HG03520 (cell line): ENCODE measurements at regions not wholly inside any gene's neighbourhood (a gene's known extent, or its start where the extent isn't known, plus 50 kb on each side); places are given as distances from the start of the nearest gene placed in this dataset.
"Not testable (repeated sequence)": the region's sequence is repeated elsewhere in the genome, so short reads cannot be mapped to it uniquely, and the experiment has no call there.

Source experiments
- ATAC-seq: cut with Tn5 transposase; IDR thresholded peaks from one replicate; pipeline ENCODE4 v1.9.1; 2021; ENCODE audit warnings: mild to moderate bottlenecking, moderate library complexity; ENCODE audit not compliant: unreplicated experiment

DNA sequence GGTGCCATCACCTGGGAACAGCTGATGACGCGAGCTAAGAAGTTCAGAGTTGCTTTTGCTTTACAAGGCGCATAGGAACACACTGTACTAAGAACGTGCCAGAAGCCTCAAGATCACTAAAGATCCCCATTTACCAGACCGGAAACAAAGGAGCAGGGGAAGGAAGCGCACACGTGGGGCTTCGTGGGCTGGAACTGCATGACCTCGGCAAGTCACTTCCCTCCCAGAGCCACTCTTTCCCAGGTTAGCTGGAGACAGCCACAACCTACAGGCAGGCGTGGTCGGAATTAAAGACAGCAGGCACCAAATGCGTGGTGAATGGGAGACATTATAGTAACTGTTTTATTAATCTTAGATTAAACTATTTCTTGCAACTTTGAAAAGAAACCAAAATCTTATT is 154.9 kb upstream of the IQSEC1 start:
- ATAC-seq = not testable (repeated sequence)

DNA sequence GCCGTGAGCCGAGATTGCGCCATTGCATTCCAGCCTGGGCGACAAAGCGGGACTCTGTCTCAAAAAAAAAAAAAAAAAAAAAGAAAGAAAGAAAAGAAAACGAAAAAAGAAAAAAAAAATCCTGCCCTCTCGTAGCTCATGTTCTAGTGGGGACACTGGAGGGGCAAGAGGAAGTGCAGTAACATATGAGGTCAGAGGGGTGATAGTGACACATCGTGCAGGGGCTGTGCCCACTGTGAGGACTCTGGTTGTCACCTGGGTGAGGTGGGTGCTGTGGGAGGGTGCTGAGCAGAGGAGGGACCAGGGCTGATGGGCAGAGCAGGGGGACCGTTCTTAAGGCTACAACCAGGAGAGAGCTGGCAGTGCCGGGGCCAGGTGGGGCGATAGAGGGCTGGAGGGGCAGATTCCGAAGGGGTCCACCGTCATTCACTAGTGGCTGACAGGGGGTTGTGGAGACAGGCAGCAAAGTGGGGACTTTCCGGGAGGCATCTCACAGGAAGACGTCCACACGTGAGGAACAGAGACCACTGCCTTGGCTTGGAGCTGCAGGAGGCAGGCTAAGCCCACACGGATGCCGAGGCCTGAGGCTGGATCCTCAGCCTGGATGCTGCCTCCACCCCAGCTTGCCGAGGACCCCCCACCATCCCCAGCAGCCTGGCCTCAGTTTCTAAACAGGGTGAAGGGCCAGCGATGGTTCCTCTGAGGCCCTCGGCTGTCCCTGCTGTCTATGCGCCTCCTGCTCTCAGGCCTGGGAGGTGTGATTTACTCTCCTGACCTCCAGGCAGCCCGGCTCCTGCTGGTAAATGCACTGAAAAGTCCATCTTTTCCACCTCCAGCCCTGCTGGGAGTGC is 154.3 kb upstream of the IQSEC1 start:
- no peak for ATAC-seq

DNA sequence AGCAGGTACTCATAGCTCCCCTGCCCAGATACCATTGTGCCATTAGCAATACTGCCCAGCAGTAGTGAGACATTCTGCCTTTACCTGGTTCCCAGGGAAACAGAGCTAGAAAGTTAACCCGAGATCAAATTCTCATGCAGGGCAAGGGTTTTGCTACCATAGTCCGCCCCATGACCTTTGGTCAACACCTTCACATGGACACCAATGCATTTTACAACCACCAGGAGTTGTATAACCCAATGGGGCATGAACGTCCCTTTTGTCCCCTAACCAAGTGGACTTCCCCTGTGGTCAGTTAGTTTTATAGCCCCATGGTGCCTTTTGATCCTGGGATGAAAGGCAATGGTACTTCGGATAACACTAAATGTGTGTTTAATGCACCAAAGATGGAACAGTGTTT is 151.7 kb upstream of the IQSEC1 start:
- ATAC-seq = no peak

DNA sequence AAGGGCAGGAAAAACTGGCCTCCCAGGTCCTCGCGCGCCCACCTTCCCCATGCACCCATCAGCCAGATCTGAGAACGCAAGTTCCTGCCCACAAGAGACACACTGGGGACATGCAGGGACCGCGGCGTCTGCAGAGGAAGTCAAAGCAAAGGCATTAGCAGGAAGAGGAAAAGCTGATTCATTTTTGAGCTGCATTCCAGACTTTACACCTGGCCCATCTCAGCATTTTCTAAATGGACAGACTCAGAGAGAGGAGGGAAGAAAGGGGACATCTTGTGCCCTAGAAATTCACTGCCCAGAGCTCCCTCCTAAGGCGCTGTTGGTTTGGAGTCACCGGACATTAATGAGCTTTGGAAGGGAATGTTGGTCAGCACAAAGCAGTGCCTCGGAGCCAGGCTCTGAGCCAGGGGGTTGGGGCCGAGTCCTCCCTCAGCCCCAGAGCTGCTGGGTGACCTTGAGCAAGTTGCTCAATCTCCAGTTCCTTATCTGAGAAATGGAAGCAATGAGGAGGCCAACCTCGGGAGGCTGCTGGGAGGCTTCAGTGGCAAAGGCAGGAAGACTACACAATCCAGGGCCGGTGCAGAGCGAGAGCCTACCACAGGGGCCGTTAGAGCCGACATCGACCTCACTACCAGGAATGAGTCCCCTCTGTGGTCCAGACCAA is 150.5 kb upstream of the IQSEC1 start:
- no peak for ATAC-seq

DNA sequence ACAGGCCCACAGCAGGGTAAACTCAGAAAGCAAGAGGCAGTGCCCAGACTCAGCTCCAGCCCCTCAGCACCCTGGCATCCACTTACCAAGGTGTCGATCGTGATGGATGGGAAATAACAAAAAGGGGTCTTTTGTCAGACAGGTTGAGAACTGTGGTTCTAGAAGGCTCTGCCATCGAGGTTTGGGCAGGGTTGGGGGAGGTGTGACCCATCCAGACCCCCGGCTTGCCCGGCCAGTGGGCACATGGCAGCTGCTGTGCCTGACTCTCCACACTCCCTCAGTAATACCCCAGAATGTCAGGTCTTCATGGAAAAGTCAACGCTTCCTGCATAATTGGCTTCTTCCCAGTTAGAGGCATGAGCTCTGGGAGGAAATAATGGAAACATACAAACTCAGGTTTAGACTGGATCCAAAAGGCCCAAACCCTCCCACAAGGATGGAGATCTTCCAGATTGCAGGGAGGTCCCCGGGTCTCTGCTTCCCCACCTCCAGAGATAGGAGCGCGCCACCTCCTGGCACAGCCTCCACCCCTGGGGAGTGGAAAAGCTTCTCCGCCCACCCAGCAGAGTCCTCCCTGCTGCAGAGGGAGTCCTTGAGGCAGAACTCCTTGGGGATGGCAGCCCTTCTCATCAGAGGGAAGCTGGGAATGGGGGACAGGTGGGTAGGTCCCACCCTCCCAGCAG is 149.8 kb upstream of the IQSEC1 start:
- no peak for ATAC-seq

DNA sequence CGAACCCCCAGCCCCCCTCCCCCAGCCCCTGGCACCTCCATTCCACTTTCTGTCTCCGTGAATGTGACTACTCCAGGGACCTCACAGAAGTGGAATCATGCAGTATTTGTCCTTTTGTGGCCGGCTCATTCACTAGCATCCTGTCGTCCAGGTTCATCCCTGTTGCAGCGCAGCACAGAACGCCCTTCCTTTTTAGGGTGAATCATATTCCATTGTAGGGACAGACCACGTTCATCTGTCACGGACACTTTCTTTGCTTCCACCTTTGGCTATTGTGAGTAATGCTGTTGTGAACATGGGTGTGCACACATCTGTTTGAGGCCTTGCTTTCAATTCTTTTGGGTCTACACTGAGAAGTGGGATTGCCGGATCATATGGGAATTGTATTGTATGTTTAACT is 148.9 kb upstream of the IQSEC1 start:
- ATAC-seq = no peak

DNA sequence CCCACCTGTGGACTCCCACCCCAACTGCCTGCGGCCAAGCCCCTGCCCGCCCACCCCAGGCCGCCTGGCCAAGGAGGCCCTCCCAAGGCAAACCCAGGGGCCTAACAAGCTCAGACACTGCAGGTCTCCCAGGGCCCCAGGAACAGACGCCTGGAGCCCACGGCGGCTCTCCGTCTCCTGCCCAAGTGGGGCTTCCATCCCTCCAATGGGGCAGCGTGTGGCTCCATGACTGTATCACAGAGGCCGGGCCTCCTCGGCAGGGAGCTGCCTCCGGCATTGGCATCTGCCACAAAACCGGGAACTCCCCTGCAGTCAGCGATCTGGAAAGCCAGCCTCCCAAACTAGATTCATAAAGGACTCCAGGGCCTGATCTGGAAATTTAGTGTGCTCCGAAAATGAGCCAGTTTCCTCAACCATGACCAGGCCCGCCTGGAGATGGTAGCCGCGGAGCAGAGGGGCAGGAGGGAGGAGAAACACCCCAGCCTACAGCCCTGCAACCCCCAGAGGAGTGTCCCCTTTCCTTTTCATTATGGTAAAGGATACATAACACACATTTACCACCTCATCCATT is 148.3 kb upstream of the IQSEC1 start:
- no peak for ATAC-seq

DNA sequence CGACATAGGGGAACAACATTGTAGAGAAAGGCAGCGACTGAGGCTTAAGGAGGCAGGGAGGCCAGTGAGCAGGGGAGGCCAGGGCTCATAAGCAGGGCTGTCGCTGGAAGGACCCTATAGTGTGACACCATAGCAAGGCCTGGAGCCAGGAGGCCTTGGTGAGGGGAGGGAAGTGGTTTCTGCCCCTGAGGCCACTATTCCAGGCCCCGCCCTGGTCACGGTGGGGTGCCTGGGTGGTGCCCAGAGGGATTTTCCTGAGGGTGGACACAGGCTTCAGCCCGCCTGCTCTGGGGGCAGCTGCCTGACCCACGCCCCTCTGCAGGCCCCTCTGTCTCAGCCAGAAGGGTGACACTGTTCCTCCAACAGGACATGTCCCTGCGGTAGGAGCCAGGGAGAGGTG is 147.8 kb upstream of the IQSEC1 start:
- no peak for ATAC-seq

DNA sequence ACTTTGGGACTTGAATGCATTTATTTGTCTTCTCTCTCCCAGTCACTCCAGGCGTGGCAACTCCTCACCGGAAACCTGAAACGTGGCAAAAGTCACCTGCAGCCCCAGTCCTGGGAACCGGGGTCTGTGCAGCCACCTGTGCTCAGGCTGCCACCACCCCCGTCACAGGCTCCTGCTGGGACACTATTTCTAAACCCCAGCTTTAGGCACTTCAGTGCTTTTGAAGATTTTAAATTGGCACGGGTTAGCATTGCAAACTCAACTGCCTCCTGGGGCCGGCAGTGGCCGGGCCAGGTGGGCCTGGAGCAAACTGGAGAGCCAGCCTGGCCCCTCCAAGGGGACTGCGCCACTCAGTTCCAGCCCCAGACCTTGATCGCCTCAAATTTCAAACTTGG is 146.7 kb upstream of the IQSEC1 start:
- ATAC-seq = no peak

DNA sequence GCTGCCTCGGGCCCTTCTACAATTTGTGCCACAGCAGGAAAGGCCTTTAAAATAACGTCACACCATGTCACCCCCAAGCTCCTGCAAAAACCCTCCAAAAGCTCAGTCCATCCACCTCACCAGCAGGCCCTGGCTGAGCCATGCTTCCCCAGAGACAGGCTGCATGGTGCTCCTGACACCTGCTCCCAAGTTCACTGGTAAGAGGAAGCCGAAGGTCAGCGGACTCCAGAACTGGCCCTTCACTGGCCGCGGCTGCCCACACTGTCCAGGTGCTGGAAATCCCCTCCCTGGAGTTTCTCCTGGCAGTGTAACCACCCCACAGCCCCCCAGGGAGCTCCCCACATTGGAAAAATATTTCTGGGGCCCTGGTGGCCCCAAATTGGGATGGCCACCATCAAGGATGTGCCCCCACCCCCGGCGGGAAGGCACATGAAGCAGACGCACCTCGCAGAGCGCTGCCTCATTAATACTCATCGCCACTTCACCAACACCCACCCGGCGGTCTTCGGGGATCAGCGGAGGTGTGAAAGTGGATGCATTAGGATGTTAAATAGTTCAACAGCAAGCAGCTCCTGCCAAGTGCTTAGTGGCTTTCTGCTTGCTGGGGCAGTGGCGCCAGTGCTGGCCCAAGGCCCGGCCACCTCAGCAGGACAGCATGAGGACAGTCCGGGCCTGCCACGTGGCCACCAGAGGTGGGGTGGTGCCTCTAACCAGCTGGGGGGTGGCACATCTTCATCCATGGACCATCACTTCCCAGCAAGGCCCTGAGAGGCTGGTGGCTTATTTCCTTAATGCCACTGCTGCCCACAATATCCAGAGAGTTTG is 146.1 kb upstream of the IQSEC1 start:
- ATAC-seq = no peak

DNA sequence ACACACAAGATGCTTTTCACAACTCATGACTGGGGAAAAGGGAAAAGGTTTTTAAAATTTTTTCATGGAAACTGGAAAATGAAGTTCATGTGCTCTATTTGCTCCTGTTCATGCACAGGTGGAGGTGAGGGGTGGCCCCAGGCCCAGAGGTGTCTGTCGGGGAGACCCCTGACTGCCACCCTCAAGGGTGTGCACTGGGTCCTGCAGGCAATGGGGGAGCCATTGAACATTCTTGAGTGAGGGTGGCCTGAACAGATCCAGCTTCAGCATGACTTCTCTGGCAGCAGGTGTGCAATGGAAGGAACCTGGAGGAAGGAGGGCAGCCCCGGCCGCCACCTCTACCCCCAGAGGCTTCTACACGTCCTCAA is 145.3 kb upstream of the IQSEC1 start:
- ATAC-seq = no peak

DNA sequence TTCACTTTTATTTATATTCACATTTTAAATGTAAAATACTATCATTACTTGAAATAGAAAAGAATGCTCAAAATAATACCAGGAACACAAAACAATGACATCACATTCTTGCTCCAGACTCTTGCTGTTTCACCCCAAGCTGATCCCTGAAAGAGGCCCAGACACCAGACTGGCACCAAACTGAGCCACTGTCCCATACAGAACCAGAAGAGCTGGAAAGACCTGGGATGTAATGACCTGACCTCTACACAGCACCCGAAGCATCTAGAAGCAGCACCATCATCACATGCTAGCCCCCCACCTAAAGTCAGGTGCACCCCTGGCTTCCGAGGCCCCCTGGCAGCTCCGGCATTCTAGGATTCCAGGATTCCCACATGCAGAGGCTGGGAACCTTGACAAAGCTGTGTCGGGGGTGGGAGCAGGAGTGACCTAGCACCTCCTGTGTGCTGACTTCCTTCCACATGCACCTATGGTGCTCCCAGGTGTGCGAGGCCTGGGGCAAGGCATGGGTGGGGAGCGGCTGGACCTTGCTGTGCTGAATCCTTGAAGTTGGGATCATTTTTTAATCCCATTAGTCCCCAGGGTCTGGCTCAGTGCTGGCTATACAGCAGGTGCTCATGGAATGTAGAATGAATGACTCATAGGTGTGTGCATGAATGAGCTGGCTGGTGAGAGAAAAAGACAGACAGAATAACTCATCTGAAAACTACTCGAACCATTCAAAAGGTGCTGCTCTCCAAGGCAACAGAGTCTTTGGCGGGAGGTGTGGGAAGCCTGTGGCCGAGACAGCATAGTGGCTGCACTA is 144.7 kb upstream of the IQSEC1 start:
- no peak for ATAC-seq

DNA sequence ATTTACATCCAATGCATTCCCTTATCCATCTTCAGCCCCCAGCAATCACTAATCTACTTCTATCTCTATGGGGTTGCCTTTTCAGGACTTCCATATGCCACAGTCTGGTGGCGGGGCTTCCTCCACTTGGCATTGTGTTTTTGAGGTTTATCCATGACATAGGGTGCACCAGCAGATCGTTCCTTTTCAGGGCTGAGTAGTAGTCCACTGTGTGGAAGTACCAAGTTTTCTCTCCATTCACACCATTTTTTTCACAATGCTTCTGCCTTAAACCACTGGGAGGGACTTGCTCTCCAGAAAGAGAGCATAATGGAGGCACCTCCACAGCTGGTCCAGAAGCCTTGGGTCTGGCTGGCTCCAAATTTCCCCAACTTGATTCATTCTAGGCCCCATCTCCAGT is 144.0 kb upstream of the IQSEC1 start:
- ATAC-seq = no peak

DNA sequence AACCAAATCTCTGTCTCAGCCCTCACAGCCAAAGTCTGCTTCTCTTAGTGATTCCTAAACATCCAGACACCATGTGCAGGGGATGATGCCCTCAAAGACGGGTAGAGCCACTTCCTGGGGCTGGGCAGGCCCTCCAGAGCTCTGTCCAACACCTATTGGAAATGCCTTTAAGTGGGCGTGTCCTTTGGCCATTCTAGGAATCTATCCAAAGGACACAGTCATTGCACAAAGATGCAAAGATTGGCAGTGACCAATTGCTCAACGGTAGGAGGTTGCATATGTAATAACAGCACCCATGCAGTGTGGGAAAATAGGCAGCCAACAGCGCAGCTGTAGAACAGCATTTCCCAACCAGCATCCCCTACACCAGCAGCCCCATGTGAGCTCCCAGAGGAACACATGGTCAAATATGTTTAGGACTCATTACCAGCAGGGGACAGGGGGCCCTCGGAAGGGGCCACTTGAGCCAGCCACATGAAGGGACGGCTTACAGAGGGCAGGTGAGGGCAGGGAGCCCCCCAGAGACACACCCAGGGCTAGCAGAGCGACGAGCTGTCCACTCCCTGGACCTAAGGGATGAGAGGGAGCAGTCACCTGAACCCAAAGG is 142.8 kb upstream of the IQSEC1 start:
- no peak for ATAC-seq

DNA sequence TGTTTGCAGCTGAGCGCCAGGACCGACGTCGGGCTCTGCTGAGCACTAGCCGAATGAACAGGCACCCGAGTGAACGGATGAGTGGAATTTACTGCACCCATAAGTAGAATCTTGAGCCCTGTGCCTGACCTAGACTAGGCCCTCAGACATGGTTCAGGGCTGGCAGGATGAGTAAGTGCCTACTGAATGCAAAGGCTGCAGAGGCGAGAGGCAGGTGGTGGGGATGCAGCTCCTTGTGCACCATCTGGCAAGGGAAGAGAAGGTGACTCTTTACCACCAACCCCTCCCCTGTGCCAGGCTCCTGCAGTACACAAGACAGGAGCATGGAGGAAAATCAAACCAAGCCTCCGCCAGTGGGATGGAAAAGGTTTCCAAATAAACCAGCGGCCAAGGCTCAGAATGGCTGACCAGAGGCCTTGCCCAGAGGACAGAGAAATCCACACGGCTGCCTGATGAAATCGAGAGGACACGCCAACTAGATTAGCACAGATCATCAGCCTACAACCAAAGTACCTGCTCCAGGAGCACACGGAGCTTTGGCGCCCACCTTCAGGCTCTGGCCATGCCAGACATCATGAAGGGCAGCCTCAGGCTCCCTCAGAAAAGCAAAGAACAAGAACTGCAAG is 141.7 kb upstream of the IQSEC1 start:
- ATAC-seq = no peak

DNA sequence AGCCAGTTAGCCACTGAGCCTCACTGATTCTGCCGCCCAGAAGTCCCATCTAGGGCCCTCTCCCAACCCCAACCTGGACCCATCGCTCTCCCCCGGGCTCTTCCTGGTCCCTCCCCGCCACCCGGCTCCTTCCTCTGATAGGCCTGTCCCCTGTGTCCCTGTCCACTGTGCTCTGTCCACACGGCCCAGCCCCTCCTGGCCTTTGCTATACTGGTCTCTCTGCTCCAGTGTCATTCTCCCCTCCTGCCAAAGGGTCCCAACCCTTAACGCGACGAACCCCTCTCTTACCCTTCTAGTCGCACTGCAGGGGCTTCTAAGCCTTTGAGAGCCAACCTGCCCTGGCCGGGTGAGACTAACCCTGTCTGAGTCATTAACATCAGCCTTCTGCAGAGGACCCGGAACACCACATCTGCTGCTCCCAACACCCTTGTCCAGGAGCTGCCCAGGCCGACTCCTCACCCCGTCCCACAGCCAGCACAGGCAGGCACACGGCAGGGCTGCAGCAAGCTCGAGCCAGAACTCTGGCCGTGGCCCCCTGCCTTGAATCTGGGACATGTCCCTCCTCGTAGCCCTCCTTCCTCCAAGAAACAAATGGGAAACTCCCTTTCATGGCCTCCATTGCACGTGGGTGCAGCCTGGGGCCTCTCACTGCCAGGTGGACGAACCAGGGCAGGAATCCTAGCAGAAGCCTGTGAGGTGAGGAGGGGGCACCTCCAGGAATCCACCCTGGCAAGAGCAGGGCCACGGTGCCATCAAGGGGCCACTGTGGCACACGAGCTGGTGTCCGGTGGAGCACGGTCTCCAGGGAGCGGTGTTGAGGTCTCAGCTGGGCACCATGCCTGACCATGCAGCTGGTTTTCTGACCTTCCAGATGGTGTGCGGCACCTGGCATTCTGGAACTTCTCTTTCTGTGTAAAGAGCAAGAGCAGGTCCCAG is 140.9 kb upstream of the IQSEC1 start:
- no peak for ATAC-seq

DNA sequence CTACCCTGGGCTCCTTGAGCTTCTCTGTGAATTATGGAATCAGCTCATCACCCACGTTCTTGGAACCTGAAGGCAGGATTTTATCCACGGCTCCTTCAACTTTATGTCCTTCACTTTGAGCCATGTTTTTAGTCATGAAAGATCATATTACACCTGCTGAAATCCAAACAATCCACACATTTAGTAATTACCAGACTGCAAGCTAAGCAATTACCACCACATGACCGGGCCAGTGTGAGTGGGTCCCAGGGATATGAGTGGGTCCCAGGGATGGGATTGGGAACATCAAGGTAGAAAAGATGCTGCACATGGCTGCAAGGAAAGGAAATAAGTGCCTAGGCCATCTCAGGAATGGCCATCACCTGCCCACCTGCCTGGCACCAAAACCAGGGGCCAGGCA is 140.3 kb upstream of the IQSEC1 start:
- ATAC-seq = no peak

DNA sequence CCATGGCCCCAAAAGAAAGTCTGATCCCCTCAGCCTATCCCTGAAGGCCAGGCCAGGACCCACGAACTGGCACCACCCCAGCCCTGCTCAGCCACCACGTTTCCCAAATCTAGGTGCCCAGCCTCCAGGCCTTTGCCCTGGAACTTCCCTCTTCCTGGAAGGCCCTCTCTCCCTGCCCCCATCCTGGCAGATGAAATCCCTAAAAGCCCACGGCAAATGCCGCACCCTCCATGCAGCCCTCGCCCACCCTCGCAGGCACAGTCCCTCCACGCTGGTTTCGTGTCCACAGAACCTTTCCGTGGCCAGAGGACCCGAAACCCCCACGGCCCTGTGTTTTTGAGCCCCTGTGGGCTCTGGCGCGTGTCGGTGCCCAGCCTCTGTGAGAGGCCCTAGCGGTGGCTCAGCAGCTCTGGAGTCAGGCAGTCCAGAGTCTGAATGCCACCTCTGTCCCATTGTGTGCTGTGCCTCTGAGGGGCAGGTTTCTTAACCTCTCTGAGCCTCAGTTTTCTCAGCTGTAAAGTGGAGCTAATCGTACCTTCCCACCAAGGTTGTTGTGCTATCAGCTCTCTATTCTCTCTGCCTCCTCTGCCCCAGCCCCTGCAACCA is 138.5 kb upstream of the IQSEC1 start:
- no peak for ATAC-seq
